IMR-90 (cell line): ENCODE measurements at regions not wholly inside any gene's neighbourhood (a gene's known extent, or its start where the extent isn't known, plus 50 kb on each side); places are given as distances from the start of the nearest gene placed in this dataset.

Experiments
- ATAC-seq: fragments of 200-7000 bp; cut with Tn5 transposase; 2 replicates; pipeline ENCODE4 v1.9.1; 2020; ENCODE audit warnings: low read depth, mild to moderate bottlenecking, moderate library complexity
- BruUV-seq: library from RNA; stranded (reverse); fragments of 400-500 nt; replicated peaks from 2 replicates; lab custom pipeline; 2021; lab: Mats Ljungman, UMichigan
- CTCF ChIA-PET: fragments of 300-600 bp; formaldehyde crosslinking; extraction: SDS; loops from one replicate; lab custom pipeline; 2021; ENCODE audit warnings: antibody characterized with exemption; lab: Yijun Ruan, JAX
- POLR2A ChIA-PET: fragments of 300-600 bp; sonication (Branson Sonifier 250); formaldehyde crosslinking; loops from one replicate; lab custom pipeline; 2022; ENCODE audit warnings: antibody characterized with exemption; ENCODE audit not compliant: unreplicated experiment; lab: Charles Lee
- DNase-seq: peaks from one replicate; pipeline ENCODE4 v3.0.0; 2013
- H2AFZ ChIP-seq: replicated peaks from 2 replicates; pipeline ENCODE3; 2013; ENCODE audit warnings: low read length, mild to moderate bottlenecking; ENCODE audit not compliant: poor library complexity
- H2AK5ac ChIP-seq: 2 replicates; pipeline ENCODE4 v1.6.1; 2013; ENCODE audit warnings: low read depth, low read length, inconsistent platforms
- H2AK9ac ChIP-seq: replicated peaks from 2 replicates; pipeline ENCODE3; 2013; ENCODE audit warnings: mild to moderate bottlenecking, low read depth, low read length, moderate library complexity; ENCODE audit not compliant: poor library complexity
- H2BK120ac ChIP-seq: 2 replicates; pipeline ENCODE4 v1.6.1; 2013; ENCODE audit warnings: low read depth, low read length, inconsistent platforms
- H2BK15ac ChIP-seq: 3 replicates; pipeline ENCODE4 v1.6.1; 2013; ENCODE audit warnings: low read depth, low read length, inconsistent platforms
- H2BK20ac ChIP-seq: 2 replicates; pipeline ENCODE4 v1.6.1; 2013; ENCODE audit warnings: low read depth, mild to moderate bottlenecking, inconsistent platforms, low read length, moderate library complexity
- H2BK5ac ChIP-seq: 2 replicates; pipeline ENCODE4 v1.6.1; 2013; ENCODE audit warnings: mild to moderate bottlenecking, low read depth, low read length, inconsistent platforms; ENCODE audit not compliant: poor library complexity, severe bottlenecking
- H3K14ac ChIP-seq: replicated peaks from 2 replicates; pipeline ENCODE4 v1.6.1; 2013; ENCODE audit warnings: low read depth, low read length, inconsistent platforms
- H3K18ac ChIP-seq: 2 replicates; pipeline ENCODE4 v1.6.1; 2013; ENCODE audit warnings: low read depth, low read length, control low read depth
- H3K23ac ChIP-seq: 2 replicates; pipeline ENCODE4 v1.6.1; 2013; ENCODE audit warnings: low read depth, low read length, inconsistent platforms
- H3K27ac ChIP-seq: 2 replicates; pipeline ENCODE4 v1.5.1; 2013; ENCODE audit warnings: mild to moderate bottlenecking, control low read depth, low read length; ENCODE audit not compliant: insufficient read depth
- H3K27me3 ChIP-seq: 2 replicates; pipeline ENCODE4 v1.6.1; 2013; ENCODE audit warnings: low read length; ENCODE audit not compliant: control insufficient read depth, insufficient read depth
- H3K36me3 ChIP-seq: 2 replicates; pipeline ENCODE4 v1.6.1; 2013; ENCODE audit warnings: low read length, mixed read lengths; ENCODE audit not compliant: control insufficient read depth, insufficient read depth
- H3K4ac ChIP-seq: 2 replicates; pipeline ENCODE4 v1.6.1; 2013; ENCODE audit warnings: low read depth, low read length, inconsistent platforms
- H3K4me1 ChIP-seq: 2 replicates; pipeline ENCODE4 v1.6.1; 2013; ENCODE audit warnings: low read length, mixed read lengths; ENCODE audit not compliant: control insufficient read depth, insufficient read depth
- H3K4me2 ChIP-seq: 2 replicates; pipeline ENCODE4 v1.6.1; 2013; ENCODE audit warnings: low read depth, mild to moderate bottlenecking, control low read depth, low read length, moderate library complexity
- H3K4me3 ChIP-seq: 2 replicates; pipeline ENCODE4 v1.5.1; 2013; ENCODE audit warnings: low read depth, mild to moderate bottlenecking, control low read depth, low read length, moderate library complexity; ENCODE audit not compliant: insufficient read depth
- H3K56ac ChIP-seq: 2 replicates; pipeline ENCODE4 v1.6.1; 2013; ENCODE audit warnings: low read length, inconsistent platforms; ENCODE audit not compliant: insufficient read depth; ENCODE audit errors: extremely low read depth
- H3K79me1 ChIP-seq, 2 experiments: 2 replicates each; pipeline ENCODE4 v1.6.1; 2013; ENCODE audit warnings: low read length in 2 of 2, inconsistent platforms in 1 of 2, low read depth in 1 of 2
- H3K9ac ChIP-seq: 2 replicates; pipeline ENCODE4 v1.6.1; 2013; ENCODE audit warnings: low read depth, low read length, control low read depth
- H3K9me1 ChIP-seq: 2 replicates; pipeline ENCODE4 v1.6.1; 2013; ENCODE audit warnings: low read length, inconsistent platforms; ENCODE audit not compliant: insufficient read depth
- H3K9me3 ChIP-seq: 2 replicates; pipeline ENCODE4 v1.6.1; 2013; ENCODE audit warnings: low read length; ENCODE audit not compliant: control insufficient read depth, insufficient read depth
- H4K20me1 ChIP-seq: 2 replicates; pipeline ENCODE4 v1.6.1; 2013; ENCODE audit warnings: low read length, inconsistent platforms; ENCODE audit not compliant: insufficient read depth
- H4K5ac ChIP-seq: 2 replicates; pipeline ENCODE4 v1.6.1; 2013; ENCODE audit warnings: mild to moderate bottlenecking, low read depth, low read length, control low read depth
- H4K8ac ChIP-seq, 2 experiments: 2 replicates each; pipeline ENCODE4 v1.6.1; 2013; ENCODE audit warnings: low read depth in 2 of 2, low read length in 2 of 2, control low read depth in 1 of 2, inconsistent platforms in 1 of 2
- H4K91ac ChIP-seq: 2 replicates; pipeline ENCODE4 v1.6.1; 2013; ENCODE audit warnings: low read depth, low read length, inconsistent platforms; ENCODE audit not compliant: insufficient read depth
- CEBPB ChIP-seq: IDR thresholded peaks from 2 replicates; pipeline ENCODE4 v1.6.1; 2012; ENCODE audit warnings: low read depth, low read length, improper control_type of control experiment
- RFX5 ChIP-seq: IDR thresholded peaks from 2 replicates; pipeline ENCODE4 v1.8.0; 2012; ENCODE audit warnings: low read depth, mild to moderate bottlenecking, low read length, moderate library complexity
- SMC3 ChIP-seq: fragments of 150-350 bp; IDR thresholded peaks from 2 replicates; pipeline ENCODE4 v1.6.1; 2016; ENCODE audit warnings: low read depth, mild to moderate bottlenecking, antibody characterized with exemption, low read length, moderate library complexity
- WGBS, 2 experiments: methylation state at CpG; one replicate each; pipeline versions ENCODE4 v1.1.5 to v1.1.7; 2013; ENCODE audit warnings: missing lambda C conversion rate in 2 of 2; ENCODE audit not compliant: insufficient read length in 1 of 2; ENCODE audit errors: extremely low coverage in 2 of 2; 5-methylcytosine and 5-hydroxymethylcytosine counted together
- dilution Hi-C: fragments of 300-500 bp; cut with HindIII; formaldehyde crosslinking; loops from one replicate; pipeline ENCODE4 v1.14.3; 2018; ENCODE audit warnings: low sequenced_read_pairs; ENCODE audit not compliant: unreplicated experiment
- in situ Hi-C: fragments of 300-500 bp; cut with MboI; formaldehyde crosslinking; loops from 3 replicates; pipeline ENCODE4 v1.14.3; 2019; ENCODE audit warnings: low sequenced_read_pairs, inconsistent platforms, mixed read lengths
- intact Hi-C: fragments of 100-400 bp; cut with micrococcal nuclease; formaldehyde crosslinking; loops from 2 replicates; pipeline ENCODE4 v1.10.0; 2022

DNA sequence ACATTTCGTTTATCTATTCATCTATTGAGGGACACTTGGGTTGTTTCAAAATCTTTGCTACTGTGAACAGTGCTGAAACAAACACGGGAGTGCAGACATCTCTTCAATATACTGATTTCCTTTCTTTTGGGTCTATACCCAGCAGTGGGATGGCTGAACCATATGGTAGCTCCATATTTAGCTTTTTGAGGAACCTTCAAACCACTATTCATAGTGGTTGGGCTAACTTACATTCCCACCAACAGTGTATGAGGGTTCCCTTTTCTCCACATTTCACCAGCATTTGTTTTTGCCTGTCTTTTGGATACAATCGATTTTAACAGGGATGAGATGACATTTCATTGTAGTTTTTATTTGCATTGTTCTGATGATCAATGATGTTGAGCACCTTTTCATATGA lies 798.2 kb downstream of the UQCRFS1 start:
- no peak for TF ChIP-seq CEBPB
- TF ChIP-seq RFX5 = no peak
- no peak for TF ChIP-seq SMC3
- peaks cover 31% of the 10 kb centered on the region for H3K9me3 ChIP-seq
- WGBS, 2 experiments = no CpG with 5 or more reads among the region's 3 CpGs

More for the DNA sequence above, 798.2 kb downstream of the UQCRFS1 start:
- H4K20me1 ChIP-seq = no peaks in the 10 kb centered on the region
- H3K27ac ChIP-seq = no peak overlapping the region
- dilution Hi-C loops = no loop called here
- no peak overlapping the region for H4K8ac ChIP-seq
- no peak overlapping the region for H2BK15ac ChIP-seq
- H2AK5ac ChIP-seq = no peak overlapping the region
- no peak for DNase-seq
- ATAC-seq = no peak
- H3K4ac ChIP-seq = no peak overlapping the region
- no peak overlapping the region for H3K14ac ChIP-seq
- POLR2A ChIA-PET = no interaction called here
- H3K79me1 ChIP-seq = no peaks in the 10 kb centered on the region
- intact Hi-C loops = no loop called here
- H3K36me3 ChIP-seq = no peaks in the 10 kb centered on the region
- no peak overlapping the region for H3K18ac ChIP-seq
- no peak overlapping the region for H2AK9ac ChIP-seq
- H3K23ac ChIP-seq = no peak overlapping the region
- H3K27me3 ChIP-seq = no peaks in the 10 kb centered on the region
- no peak overlapping the region for H2BK20ac ChIP-seq
- no peak overlapping the region for H3K56ac ChIP-seq
- no peak overlapping the region for H3K4me2 ChIP-seq
- in situ Hi-C loops = no loop called here
- H4K5ac ChIP-seq = no peak overlapping the region
- no TSS peak for BruUV-seq
- H3K9ac ChIP-seq = no peak overlapping the region
- no peak overlapping the region for H2BK5ac ChIP-seq
- no peak overlapping the region for H2BK120ac ChIP-seq
- H3K4me3 ChIP-seq = no peak overlapping the region
- no peaks in the 10 kb centered on the region for H3K9me1 ChIP-seq
- no peak overlapping the region for H4K91ac ChIP-seq
- no peaks in the 10 kb centered on the region for H3K4me1 ChIP-seq
- no peak overlapping the region for H2AFZ ChIP-seq
- CTCF ChIA-PET = no interaction called here
